ENCODE measurements at regions not wholly inside any gene's neighbourhood (a gene's known extent, or its start where the extent isn't known, plus 50 kb on each side); places are given as distances from the start of the nearest gene placed in this dataset.
"Not testable (repeated sequence)": the region's sequence is repeated elsewhere in the genome, so short reads cannot be mapped to it uniquely, and the experiment has no call there.

DNA sequence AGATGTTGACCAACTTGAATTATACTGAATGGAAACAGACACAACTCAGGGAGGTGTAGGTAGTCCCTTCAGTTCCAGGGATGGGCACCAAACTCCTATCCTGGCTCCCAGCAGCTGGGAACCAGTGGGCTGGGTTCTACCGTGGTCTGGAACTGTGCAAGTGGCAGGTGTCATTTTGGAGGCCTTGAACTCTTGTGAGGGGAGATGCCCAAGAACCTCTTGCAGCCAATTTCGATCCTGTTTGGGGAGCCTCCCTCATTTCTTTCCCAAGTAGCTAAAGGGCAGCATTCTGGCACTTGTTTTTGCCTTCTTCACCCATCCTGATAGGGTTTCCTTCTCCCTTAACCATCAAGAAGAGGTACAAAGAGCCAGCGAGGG lies 200.2 kb downstream of the ANKRD30B start:
- intact Hi-C loops (cut with DNase I), result no loop called here
- peak in 1 of 42 donors; percentile 24 for DNase-seq

GRCh38 chr18:14949800-14950664 lies 202.1 kb downstream of the ANKRD30B start:
- intact Hi-C loops (cut with DNase I), result no loop called here
- peak in 2 of 42 donors; percentile 13 to 17 for DNase-seq

- intact Hi-C loops (cut with DNase I), result not testable (repeated sequence)
- peak in 14 of 42 donors; percentile 11 to 75 (median 35) for DNase-seq
These were observed 204.6 kb downstream of the ANKRD30B start for GRCh38 chr18:14952444-14953077.

GRCh38 chr18:14958701-14959100 lies 210.7 kb downstream of the ANKRD30B start:
- intact Hi-C loops (cut with DNase I), result no loop called here
- no peak for DNase-seq

DNA sequence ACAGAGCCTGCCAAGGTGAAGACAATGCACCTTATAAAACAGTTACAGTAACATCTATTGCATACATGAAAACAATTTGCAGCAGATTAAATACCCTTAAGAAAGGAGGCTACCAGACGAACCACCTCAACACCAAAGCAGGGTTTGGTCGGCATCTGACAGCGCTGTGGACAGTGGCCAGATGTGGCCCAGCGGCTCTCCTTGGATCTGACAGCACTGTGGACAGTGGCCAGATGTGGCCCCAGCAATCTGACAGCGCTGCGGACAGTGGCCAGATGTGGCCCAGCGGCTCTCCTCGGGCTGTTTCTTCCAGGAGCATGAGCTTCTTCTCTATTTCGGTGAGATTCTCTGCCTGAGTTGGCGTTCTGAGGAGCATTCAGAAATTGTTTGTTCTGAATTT lies 211.6 kb downstream of the ANKRD30B start:
- intact Hi-C loops (cut with DNase I), result no loop called here
- DNase-seq, result peak in 2 of 42 donors; percentile 4 to 25

GRCh38 chr18:14961991-14962390 lies 214.0 kb downstream of the ANKRD30B start:
- DNase-seq, result peak in 2 of 42 donors; percentile 24 to 28
- intact Hi-C loops (cut with DNase I), result no loop called here

- intact Hi-C loops (cut with DNase I), result no loop called here
- DNase-seq, result peak in 2 of 42 donors; percentile 16 to 25
These were observed 214.7 kb downstream of the ANKRD30B start for GRCh38 chr18:14962626-14963025.

DNA sequence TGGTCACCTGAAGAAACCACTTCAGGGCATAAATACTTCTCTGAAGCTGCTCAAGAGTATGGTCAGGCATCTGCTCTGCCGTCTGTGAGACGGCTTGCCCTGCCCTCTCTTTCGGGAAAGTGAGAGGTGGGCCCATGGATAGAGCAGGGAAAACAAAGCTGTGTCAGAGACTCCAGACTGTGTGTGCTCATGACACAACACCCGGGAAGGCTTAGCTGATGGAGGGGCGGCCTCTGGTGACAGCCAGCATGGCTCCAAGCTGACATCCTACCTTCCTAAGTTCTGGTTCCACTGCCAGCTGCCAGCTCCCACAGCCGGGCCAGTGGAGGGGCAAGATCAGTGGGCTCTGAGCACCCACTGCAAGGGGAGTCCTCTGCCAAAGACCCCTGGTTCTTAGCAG lies 215.3 kb downstream of the ANKRD30B start:
- intact Hi-C loops (cut with DNase I), result no loop called here

GRCh38 chr18:14964002-14964401 lies 216.0 kb downstream of the ANKRD30B start:
- intact Hi-C loops (cut with DNase I), result no loop called here
- DNase-seq, result peak in 2 of 42 donors; percentile 0 to 9

More for the DNA sequence above, 215.3 kb downstream of the ANKRD30B start:
- peak in 1 of 42 donors; percentile 29 for DNase-seq

DNA sequence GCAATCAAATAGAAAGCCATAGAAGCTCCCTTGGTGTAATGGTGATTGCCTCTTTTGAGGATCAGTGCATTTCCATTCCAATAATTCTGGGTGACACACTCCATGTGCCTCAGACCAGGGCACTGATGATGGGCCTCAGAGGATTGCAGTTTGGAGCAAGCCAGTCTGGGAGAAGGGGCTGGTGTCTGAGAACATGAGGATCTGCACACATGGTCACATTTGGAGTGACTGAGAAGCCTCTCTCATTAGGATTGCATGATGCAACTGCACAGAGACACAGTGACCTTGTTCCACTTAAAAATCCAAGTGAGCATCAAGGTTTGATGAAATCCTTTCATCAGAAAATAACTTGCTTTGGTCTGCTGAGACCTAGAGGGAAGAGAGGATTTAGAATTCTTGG lies 216.4 kb downstream of the ANKRD30B start:
- intact Hi-C loops (cut with DNase I), result no loop called here
- peak in 1 of 42 donors; percentile 16 for DNase-seq

DNA sequence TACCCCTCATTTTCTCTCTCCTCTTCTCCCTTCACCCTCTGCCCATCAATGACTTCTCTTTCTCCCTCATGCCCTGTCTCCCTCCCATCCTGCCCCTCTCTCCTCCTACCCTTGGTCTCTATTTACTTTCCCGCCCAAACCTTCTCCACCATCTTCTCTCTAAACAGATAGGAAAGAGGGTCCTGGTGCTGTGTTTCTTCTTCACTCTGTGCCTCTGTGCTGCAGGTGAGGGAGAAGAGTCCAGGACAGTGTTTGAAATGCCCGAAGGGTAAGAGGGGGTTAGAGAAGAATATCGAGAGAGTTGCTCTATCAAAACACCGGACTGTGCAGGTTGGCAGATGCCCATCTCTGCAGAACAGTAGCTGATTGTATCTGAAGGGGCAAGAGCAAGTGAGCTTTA lies 217.0 kb downstream of the ANKRD30B start:
- intact Hi-C loops (cut with DNase I); DNase-seq: not testable (repeated sequence)

GRCh38 chr18:14965553-14965952 lies 217.6 kb downstream of the ANKRD30B start:
- intact Hi-C loops (cut with DNase I), result no loop called here
- DNase-seq, result peak in 1 of 42 donors; percentile 31

DNA sequence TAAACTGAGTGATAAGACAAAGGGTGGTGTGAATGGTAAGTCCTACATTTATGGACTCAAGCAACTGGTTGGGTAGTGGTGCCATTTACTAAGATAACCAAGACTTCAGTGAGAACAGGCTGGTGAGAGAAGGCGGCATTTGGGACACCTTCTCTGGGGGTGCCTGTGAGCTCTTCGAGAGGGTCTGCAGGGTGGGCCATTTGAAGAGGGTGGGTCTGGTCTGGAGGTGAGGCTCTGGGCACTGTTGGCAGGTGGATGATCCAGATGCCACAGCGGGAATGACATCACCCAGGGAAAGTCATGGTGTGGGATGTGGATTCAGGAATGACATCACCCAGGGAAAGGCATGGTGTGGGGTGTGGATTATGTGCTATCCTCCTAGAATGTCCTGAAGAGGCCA lies 219.3 kb downstream of the ANKRD30B start:
- peak in 1 of 42 donors; percentile 29 for DNase-seq

GRCh38 chr18:14969500-14969899 lies 221.5 kb downstream of the ANKRD30B start:
- peak in 2 of 42 donors; percentile 12 to 37 for DNase-seq
- intact Hi-C loops (cut with DNase I), result no loop called here

More for the DNA sequence above, 219.3 kb downstream of the ANKRD30B start:
- intact Hi-C loops (cut with DNase I), result not testable (repeated sequence)

DNA sequence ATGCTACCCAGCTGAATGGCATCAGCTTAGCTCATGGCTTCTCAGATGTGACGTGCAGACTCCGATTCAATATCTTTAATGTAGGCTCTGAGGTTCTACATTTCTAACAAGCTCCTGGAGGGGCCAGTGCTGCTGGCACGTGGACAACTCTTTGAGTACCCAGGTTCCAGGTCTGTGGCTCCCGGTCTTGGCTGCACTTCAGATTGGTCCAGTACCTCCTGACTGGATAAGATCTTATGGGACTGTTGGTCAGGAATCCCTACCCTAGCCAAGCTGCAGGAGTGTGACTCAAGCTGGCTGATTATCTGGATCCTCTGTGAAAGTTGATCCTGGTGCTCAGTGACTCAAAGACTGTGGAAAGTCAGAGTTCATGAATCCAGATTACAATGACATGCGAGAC lies 222.1 kb downstream of the ANKRD30B start:
- intact Hi-C loops (cut with DNase I), result no loop called here
- peak in 1 of 42 donors; percentile 32 for DNase-seq

DNA sequence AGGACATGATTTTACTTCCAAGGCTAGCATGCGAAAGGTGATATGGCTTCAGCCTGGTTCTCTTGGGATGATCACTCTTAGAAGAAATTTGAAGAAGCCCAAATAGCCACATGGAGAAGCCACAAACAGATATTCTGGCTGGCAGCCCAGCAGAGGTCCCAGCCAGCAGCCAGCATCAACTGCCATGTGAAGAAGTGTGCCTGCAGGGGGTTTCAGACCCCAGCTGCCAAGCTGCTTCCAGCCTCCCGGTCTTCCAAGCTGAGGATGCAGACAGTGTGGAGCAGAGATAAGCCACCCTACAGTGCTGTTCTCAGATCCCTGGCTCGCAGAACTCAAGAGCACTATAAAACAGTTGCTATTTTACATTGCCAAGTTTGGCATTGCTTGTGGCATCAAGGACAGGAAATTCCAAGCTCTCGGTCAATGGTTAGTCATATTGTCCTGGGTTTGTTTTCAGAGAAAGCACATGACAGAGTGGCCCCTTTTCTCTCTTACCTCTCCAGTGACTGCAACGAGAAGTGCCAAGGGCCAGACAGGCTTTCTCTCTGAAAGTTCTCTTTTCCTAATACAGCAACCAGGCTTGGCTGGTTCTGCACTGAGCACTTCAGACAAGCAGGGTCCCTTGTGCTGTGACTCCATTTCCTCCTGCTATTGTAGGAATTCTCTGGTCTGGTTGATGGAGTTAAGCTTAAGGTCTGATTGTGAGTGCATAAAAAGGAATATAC lies 223.7 kb downstream of the ANKRD30B start:
- peak in 1 of 42 donors; percentile 29 for DNase-seq
- intact Hi-C loops (cut with DNase I), result no loop called here

DNA sequence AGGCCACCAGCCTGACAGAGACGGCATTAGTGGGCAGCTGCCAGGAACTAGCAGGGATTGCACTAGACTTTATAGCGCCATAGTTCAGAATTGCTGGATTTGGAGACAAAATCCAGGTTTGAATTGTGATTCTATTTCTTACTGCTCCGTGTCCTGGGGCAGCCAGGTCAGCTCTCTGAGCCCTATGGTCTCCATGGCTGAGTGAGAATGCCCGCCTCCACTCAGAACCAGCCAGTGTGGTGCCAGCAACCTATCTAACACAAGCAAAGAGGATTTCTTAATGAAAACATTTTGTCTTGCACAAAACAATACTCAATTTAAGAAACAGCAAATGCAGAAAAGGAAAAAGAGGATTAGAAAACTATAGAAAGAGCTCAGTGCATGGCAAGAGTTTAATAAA lies 225.4 kb downstream of the ANKRD30B start:
- intact Hi-C loops (cut with DNase I); DNase-seq: not testable (repeated sequence)

GRCh38 chr18:14974088-14974487 lies 226.1 kb downstream of the ANKRD30B start:
- intact Hi-C loops (cut with DNase I), result no loop called here
- peak in 1 of 42 donors; percentile 32 for DNase-seq

DNA sequence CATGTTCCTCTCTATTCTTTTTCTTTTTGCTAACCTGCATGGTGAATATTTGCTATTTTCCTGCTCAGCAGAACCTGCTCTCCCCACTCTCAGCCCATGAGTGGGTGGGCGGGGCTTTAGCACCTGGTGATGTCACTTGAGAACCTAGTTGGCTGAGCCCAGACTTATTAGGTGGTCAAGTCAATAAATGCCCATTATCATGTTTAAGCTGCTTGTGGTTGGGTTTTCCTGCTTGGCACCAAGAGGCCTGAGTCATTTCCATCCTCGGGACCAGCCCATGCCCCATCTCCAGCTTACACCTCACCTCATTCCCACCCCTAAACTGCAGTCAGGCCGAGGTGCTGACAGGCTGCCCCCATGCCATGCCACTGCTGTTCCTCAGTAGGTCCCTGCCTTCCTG lies 226.6 kb downstream of the ANKRD30B start:
- intact Hi-C loops (cut with DNase I), result no loop called here

DNA sequence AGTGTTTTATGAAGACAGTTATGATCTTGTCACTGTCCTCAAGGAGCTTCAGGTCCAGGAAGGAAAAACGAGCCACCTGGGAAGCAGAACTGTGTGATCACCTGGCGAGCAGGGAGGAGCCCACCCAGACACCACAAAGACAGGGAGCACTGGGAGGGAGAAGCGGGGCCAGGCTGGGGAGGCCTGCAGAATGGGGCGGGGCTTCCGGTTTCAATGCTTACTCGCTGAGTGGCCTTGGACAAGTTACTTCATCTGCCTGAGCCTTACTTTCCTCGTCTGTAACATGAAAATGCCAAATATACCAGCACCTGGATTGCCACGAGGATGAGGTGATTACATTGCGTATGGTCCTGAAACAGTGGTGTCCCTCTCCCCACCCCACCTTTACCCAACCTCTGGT lies 227.5 kb downstream of the ANKRD30B start:
- peak in 1 of 42 donors; percentile 26 for DNase-seq
- intact Hi-C loops (cut with DNase I), result no loop called here

More for the DNA sequence above, 226.6 kb downstream of the ANKRD30B start:
- DNase-seq, result peak in 1 of 42 donors; percentile 13

Measured in head of caudate nucleus (tissue), 42 donors.